IMR-90 (cell line): ENCODE measurements at regions not wholly inside any gene's neighbourhood (a gene's known extent, or its start where the extent isn't known, plus 50 kb on each side); places are given as distances from the start of the nearest gene placed in this dataset.

Experiments
- CEBPB ChIP-seq: IDR thresholded peaks from 2 replicates; pipeline ENCODE4 v1.6.1; 2012; ENCODE audit warnings: low read depth, low read length, improper control_type of control experiment
- MAZ ChIP-seq: IDR thresholded peaks from 2 replicates; pipeline ENCODE4 v1.6.1; 2012; ENCODE audit warnings: low read depth, mild to moderate bottlenecking, low read length, improper control_type of control experiment, moderate library complexity, borderline replicate concordance
- MXI1 ChIP-seq: IDR thresholded peaks from 2 replicates; pipeline ENCODE4 v1.6.1; 2012; ENCODE audit warnings: low read depth, mild to moderate bottlenecking, low read length, moderate library complexity, borderline replicate concordance
- POLR2A ChIP-seq: IDR thresholded peaks from 2 replicates; pipeline ENCODE4 v1.6.1; 2012; ENCODE audit warnings: mild to moderate bottlenecking, low read depth, low read length
- RFX5 ChIP-seq: IDR thresholded peaks from 2 replicates; pipeline ENCODE4 v1.8.0; 2012; ENCODE audit warnings: low read depth, mild to moderate bottlenecking, low read length, moderate library complexity
- USF2 ChIP-seq: fragments of 150-350 bp; IDR thresholded peaks from 2 replicates; pipeline ENCODE4 v1.6.1; 2017; ENCODE audit warnings: mild to moderate bottlenecking, antibody characterized with exemption, low read length, low read depth
- TF ChIP-seq, protein P1 (sequence below): conservative IDR thresholded peaks from 2 replicates; pipeline ENCODE4 v1.5.1; 2012; ENCODE audit warnings: mild to moderate bottlenecking, low read depth, low read length, improper control_type of control experiment

DNA sequence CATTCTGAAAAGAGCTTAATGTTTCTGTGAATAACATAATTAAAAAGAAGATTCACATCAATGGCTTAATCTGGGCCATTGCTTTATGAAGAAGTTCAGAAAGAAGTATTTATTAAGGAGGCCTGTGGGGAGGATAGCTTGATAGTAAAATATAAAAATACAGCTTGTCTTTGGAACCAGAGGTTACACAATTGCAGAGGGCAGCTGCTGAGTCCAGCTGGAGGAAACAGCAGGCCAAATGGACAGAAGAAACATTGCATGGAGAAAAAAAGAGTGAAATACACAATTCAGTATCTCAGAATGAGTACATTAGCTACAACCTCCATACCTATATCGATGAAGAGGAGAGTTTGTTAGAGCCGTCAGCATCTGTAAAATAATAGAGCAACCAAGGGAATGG, 148.0 kb upstream of the NPY2R start:
- TF ChIP-seq, protein P1, sequence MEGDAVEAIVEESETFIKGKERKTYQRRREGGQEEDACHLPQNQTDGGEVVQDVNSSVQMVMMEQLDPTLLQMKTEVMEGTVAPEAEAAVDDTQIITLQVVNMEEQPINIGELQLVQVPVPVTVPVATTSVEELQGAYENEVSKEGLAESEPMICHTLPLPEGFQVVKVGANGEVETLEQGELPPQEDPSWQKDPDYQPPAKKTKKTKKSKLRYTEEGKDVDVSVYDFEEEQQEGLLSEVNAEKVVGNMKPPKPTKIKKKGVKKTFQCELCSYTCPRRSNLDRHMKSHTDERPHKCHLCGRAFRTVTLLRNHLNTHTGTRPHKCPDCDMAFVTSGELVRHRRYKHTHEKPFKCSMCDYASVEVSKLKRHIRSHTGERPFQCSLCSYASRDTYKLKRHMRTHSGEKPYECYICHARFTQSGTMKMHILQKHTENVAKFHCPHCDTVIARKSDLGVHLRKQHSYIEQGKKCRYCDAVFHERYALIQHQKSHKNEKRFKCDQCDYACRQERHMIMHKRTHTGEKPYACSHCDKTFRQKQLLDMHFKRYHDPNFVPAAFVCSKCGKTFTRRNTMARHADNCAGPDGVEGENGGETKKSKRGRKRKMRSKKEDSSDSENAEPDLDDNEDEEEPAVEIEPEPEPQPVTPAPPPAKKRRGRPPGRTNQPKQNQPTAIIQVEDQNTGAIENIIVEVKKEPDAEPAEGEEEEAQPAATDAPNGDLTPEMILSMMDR, result no peak
- TF ChIP-seq POLR2A (no peak), MXI1 (no peak), RFX5 (no peak), CEBPB (no peak), USF2 (no peak), MAZ (no peak)
